Muscle of back (tissue), 3 donors: ENCODE measurements at regions not wholly inside any gene's neighbourhood (a gene's known extent, or its start where the extent isn't known, plus 50 kb on each side); places are given as distances from the start of the nearest gene placed in this dataset.
A peak's percentile ranks its signal among the peaks of the same experiment; 100 is the strongest.

Experiments
- DNase-seq, 3 donors: peaks; one replicate each; pipeline versions ENCODE4 v3.0.0 to v3.0.0-alpha.2; 2013

DNA sequence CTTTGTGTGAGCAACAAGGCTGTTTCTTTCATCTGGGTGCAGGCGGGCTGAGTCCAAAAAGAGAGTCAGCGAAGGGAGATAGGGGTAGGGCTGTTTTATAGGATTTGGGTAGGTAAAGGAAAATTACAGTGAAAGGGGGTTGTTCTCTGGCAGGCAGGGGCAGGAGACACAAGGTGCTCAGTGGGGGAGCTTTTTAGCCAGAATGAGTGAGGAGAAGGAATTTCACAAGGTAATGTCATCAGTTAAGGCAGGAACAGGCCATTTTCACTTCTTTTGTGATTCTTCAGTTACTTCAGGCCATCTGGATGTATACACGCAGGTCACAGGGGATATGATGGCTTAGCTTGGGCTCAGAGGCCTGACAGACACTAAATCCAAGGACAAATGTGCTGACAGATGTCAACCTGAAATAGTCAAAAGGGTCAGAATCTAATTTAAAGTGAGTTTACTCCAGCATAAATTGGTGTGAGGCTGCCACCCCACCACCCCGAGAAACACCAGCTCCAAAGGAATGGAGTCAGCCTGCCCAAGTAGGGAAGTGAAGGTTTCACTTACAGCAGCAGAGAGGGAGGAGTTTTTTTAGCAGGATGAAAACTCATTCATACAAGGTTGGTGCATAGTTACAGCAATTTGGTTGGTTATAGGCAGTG is 560.0 kb upstream of the CDH4 start:
- no peak for DNase-seq

DNA sequence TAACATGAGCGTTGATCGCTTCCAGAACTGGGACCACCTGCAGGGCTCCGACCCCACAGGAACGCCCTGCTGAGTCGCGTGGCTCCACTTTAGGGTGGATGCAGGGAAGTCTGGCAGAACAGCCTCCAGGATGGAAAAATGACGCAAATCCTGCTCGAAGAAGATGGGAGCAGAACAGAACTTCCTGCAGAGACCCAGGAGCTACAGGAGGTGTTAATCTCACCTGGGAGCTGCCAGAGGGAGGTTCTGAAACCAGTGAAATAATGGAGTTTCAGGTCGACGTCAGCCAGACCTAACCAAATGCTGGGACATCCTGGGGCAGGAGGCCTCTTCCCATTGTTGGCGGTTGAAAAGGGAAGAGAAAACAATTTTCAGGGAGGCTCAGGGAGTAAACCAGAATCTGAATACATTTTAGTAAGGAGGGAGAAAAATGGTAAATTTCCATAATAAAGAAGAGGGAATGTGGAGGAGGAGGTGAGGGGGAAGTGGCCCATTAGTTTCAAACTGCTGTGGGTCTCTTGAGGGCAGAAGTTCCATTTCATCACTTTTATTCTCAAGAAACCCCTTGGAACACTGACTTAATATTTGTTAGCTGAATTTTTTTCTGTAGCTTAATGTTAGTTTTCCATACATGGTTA is 558.4 kb upstream of the CDH4 start:
- no peak for DNase-seq

DNA sequence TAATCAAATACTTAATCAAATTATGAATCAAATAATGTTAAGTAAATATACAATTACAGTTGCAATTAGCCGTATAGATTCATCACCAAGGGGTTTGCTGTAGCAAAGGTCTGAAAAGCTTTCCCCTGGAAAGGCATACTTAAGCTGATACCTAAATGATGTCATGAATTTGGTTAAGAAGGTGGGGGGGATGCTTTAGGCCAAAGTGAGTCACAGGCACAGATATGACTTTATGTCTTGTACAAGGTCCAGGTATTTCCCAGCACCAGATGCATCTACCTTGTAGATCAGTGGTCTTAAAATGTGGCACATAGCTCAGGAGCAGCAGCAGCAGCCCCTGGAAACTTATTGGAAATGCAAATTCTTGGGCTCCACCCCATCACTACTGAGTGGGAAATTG is 557.3 kb upstream of the CDH4 start:
- peak in 1 of 3 donors; percentile 33 for DNase-seq

DNA sequence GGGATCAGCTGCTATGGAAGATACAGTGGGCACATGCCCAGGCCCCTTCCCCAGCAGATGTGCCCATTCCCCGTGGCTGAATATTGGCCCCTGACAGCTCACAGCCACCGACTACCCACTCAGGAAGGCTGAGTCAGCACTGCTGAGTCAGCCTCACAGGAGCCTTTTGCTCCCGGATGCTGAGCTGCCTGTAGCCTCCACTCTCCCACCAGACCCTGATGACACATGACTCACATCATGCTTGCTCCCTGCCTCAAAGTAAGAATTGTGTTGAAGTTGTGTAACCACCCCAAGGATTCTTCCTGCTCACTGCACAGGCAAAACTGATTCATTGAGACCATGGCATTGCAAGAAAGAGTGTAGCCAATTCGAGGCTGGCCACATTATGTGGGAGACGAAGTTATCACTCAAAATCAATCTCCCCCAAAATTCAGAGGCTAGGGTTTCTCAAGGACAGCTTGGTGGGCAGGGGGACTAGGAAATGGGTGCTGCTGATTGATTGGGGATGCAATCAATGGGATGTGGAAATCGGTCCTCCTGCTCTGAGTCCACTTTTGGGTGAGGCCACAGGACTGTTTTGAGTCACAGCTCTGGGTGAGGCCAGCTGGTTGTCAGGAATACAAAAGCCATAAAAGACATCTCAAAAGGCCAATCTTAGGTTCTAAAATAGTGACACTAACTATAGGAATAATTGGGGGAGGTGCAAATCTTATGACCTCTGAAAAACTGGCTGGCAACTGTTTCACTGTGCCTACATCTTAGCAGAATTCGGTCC is 556.6 kb upstream of the CDH4 start:
- DNase-seq = peak in 1 of 3 donors; percentile 88

DNA sequence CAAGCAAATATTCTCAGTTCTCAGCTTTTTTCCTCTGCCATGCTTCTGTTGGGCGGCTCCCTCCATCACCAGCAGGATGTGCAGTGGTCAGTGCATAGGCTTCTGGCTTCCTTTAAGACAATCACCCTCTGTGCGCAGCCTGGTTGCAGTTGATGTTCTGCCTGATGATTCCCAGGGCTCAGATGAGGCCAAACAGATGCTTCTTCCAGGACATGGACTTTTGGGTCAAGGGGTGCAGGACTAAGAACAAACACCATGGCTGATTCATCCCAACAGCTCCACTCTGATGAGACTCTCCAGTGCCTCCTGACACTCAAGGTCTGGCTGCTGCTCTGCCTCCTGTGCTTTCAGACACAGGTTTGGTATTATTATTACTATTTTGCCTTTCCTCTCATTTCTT is 554.8 kb upstream of the CDH4 start:
- no peak for DNase-seq

DNA sequence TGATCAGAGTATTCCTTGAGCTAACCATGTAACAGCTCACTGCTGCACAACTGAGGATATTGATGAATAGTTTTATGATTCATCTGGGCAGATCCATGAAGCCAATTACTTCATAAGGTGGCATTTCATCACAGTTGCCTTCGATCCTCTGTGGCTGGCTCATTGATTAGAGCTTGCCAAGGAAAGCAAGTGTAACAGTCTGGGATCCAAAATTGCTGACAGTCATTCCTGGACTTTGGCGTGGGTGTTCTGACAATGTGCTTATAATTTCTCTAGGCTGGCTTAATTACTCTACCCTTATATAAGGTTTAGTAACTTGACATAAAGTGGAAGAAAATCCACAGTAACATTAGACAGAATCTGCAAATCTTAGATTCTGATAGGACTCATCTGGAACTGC is 551.3 kb upstream of the CDH4 start:
- DNase-seq = no peak

DNA sequence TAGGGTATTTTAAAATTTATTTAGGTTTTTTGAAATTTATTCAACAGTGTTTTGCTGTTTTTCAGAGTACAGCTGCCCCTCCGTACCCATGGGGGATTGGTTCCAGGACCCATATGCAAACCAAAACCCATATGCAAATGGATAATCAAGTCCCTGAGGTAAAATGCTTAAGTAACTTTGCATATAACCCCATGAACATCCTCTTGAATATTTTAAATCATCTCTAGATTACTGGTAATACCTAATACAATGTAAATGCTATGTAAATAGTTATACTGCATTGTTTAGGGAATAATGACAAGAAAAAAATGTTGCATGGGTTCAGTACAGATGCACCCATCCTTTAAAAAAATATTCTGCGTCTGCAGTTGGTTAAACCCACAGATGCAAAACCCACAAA is 547.9 kb upstream of the CDH4 start:
- no peak for DNase-seq

DNA sequence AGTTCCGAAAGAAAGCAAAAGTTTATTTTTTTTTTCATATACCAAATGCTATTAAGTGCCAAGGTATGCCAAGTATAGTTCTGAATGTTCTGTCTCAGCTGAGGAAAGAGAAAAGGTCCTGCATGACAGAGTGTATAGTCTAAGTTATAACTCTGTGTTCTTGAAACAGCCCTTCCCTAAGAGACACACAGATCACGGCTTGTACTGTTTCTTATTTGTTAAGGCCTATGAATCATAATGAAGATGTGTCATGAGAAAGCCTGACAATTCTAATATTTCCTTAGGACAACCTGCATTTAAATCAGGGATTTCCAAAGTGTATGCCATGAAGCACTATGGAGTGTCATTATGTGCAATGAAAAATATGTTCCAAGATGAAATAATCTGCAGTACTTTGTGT is 538.7 kb upstream of the CDH4 start:
- DNase-seq = no peak

DNA sequence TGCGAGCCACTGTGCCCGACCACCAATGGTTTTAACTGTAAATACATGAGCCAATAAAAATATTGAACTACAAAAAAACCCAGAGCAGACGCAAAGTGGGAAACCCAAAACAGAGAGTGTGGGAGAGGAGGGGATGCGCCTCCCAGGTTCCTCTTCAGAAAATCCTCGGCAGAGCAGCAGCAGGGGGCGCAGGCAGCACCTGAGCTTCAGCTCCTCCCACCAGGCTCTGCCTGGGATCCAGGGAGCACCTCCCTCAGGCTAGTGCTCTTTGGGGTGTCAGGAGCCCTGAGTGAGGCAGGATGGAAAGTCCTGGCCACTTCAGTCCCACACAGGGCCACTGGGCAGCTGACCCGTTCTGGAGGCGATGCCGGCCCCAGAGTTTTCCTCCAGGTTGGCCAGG is 536.9 kb upstream of the CDH4 start:
- no peak for DNase-seq

DNA sequence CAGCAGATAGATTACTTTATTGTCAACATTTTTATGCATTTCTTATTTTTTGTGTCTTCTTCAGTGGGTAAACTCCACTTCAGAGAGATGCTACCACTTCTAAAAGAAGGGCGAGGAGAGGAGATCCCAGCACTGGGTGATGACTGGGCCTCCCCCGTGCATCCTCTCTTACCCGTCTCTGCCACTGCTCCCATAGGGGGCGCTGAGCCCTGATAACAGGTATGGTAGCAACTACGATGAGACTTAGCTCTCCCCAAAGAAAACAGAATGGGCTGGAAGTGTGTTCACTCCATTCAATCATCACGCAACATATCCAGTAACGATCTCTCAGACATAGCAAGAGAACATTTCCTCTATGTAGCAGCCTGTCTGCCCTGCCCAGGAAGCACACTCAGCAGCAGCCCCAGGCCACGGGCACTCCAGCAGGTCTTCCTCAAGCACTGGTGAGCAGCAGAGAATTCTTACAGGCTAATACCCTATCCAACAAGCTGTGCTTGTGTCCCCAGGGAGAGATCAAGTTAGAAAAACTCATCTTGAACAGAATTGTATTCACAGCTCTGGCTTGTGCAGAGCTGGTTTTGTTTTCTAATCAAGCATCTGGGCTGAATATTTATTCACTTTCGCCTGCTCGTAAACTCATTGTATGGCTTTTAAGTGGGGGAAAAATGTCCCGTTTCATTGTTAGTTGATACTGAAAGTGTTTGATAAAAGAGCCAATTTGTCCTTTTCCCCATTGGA is 533.1 kb upstream of the CDH4 start:
- DNase-seq = peak in 1 of 3 donors; percentile 7

DNA sequence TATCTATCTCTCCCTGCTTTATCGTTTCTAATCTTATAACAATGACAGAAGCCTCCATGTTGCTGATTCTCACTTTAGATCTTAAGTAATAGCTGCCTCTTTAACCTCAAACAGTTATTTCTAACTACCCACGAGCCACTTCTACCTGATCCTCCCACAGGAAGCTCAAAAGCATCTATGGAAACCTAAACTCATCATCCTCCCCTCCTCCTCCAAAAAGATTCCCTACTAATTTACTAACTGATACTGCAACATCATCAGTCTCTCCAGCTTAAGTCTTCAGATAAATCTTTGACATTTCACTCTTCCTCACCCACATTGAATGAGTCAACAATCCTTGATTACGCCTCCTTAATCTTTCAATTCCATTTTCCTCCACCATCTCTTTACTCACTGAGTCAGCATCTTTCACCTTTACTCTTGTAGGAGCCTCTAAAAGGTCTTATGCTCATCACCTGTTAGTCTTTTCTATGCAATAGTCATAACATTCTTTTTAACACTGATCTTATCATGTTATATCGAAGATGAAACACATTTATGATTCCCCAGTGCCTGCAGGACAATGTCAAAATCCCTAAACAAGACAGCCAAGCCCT is 526.7 kb upstream of the CDH4 start:
- no peak for DNase-seq

DNA sequence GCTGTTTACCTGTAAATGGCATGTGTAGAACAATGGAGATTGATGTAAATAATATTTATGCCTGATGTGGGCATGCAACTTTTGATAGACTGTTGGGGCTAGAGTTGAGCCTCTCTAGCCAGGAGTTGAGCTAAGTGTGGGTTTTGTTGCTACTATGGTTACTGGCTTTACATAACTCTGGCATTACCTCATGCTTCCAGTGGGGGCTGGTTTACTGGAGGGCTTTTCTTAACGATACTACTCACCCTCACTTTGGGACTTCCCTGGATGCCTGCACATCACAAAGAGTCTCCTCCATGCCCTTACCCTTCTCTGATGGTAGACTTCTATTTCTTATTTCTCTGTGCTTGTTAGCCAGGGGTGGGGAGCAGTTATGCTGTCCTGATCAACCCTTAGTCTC is 524.6 kb upstream of the CDH4 start:
- DNase-seq = no peak

DNA sequence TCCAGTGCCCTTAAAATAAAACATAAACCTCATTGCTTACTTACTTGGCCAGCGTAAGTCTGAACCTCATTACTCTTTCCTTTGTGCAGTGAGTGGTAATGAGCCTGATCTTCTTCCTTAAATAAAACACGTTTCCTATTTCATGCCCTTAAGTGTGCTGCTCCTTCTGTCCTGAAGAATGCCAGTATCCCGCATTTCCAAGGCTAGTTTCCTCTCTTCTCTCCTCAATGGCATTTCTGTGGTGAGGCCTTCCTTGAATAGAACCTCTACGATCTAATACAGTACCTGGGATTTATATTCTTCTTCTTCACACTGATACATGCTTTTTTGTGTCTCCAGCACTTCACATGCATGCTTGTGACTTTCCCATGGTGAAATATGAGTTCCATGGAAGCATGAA is 523.4 kb upstream of the CDH4 start:
- no peak for DNase-seq

DNA sequence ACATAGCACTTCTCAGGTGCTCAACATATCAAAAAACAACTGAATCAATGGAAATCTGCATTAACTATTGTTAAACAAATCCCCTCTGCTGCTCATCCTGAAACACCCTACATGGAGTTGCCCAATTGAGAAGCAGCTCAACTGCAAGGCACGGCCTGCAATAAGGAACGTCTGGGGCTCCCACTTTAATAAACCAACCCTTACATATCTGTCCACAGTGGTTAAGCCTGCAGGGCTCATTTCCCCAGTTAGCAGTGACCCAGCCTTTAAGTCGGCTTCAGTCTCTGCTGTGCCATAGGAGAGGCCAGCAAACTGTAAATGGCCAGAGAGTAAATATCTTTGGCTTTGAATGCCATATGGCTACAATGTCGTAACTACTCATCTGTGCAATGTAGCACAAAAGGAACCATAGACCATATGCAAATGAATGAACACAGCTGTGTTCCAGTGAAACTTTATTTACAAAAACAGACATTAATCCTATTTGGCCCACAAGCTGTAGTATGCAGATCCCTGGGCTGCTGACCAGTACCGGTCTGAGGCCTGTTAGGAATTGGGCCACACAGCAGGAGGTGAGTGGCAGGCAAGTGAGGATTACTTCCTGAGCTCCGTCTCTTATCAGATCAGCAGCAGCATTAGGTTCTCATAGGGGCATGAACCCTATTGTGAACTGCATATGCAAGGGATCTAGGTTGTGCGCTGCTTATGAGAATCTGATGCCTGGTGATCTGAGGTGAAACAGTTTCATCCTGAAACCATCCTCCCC is 522.7 kb upstream of the CDH4 start:
- no peak for DNase-seq

DNA sequence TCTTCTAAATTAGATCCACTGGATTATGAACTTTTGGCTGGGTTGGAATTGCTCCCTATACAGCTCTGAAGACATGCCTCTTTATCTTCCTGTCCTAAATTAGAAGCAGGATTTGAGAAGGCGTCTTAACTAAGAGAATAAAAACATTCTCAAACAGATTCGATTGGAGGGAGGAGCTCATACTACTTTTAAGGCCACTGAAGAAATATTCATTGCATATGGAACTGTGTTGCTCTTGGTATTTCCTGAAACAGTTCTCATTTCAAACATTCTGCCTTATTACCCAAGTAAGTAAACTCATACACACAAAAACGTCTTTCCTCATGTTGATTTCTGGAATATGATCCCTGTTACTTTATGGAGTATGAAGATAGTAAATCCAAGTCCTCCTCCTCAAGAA is 519.7 kb upstream of the CDH4 start:
- no peak for DNase-seq

DNA sequence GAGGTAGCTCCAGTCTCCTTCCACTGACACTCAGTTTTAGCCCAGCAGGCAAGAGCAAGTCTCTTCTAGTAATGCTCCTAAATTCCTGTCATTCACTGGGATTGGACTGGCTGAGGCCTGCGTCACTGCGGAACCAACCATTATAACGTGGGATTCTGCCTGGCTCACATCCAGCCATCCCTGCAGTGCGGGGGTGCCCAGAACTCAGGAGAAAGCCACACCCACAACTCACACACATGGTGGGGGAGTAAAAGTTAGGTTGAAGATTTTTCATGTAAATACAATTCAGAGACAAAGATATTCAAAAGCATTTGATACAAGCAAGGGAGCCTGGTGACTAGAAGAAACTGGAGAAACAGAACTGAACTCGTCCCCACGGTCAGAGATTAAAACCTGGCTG is 504.0 kb upstream of the CDH4 start:
- no peak for DNase-seq

DNA sequence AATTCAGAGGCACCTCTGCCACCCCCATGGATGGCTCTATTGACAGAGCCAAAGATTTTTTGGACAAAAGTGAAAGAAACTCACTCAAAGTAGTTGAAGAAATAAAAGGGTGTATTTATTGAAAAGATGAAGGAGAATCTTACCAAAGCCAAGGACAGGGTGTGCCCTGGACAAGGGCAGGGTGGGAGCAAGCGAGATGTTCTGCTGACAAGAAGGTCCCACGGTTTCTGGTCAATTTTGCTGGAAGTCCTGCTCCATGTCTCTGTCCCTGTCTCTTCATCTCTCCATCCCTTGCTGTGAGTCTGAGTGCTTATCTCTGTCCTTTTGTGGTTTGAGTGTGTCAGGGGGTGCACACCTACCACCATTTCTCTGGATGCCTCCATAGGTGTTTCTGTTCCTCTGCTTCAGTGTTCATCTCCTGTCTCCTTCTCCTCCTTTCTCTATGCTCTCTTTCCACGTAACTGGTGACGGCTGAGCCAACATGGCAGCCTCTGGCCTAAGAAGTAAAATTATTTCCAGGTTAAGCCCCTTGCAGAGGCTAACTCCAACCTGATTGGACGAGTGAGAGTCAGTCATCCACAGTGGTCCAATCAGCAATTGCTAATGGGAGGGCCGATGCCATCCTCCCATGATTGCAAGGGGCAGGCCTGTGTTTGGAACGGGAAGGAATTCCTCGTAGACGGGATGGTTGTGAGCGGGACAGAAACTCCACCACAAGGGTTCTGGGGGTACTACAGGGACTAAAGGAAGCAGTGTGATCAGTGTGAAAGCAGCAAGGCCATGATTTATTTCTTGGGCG is 502.1 kb upstream of the CDH4 start:
- DNase-seq = no peak

DNA sequence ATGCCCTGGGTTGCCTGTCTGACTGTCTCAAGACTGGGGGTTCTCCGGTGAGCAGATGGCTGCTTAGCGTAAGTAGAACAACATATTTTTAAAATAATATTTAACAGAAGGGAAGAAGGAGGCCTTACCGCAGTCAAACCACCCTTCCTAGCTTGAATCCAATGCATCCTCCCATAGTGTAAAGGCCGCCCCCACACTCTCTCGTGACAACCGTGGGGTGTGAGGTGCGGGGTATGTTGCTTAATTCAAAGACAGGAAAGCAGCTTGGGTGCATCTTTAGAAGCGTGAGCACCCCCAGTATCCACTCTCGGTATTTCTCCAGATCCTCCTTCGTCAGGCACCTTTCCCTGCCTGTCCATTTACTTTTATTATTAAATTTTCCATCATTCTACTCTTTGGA is 501.2 kb upstream of the CDH4 start:
- DNase-seq = no peak

DNA sequence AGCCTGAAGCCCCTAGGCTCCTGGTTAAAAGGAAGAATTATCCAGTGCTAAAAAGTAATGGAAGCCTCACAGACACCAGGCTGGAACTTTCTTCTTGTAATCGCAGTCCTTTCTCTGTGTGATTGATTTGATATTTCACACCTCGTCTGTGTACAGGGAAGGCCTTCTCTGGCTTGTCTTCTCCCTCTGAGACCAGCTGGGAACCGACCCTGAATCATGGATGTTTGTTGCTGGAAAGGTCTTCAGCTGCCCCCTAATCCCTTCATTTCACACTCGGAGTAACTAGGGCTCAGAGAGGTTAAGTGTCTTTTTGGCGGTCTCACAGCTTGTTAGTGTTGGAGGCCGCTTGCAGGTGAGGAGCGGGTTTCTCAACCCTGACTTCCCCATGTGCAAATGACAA is 500.2 kb upstream of the CDH4 start:
- DNase-seq = no peak

DNA sequence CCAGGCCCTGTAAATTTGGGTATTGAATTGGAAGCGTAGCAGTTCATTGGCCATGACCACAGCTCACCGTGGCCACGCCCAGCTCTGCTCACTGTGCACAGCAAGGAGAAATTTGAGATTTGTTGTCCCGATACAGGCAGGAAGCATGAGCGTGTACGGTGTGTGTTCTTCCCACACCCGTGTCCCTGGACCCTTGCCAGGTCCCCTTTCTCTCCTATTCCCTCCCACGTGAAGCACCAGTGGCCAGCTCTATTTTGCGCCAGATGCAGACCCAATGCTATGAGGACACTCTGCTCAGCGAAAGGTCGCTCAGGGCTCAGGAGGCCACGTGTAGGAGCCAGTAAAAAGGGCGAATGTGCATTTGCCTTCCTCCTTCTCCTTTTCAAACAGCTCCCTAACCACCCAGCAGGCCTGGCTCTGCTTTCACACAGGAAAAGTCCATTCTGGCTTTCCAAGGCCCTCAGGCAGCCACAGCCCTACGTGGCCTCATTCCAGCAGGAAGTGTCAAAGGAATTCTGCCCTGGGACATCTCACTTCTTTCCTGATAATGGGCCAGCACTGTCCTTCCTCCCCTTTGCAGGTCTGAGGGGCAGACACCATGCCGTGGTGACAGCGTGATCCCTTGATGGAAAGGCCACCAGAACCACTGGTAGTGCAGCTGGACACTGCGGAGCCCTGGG is 499.2 kb upstream of the CDH4 start:
- peak; percentile 10 to 86 (median 51) for DNase-seq
